SIG-M5 treated with dmso at 0.1 percent for 504 hours (cell line): ENCODE measurements at regions not wholly inside any gene's neighbourhood (a gene's known extent, or its start where the extent isn't known, plus 50 kb on each side); places are given as distances from the start of the nearest gene placed in this dataset.

Experiments used
- DNase-seq: peaks from one replicate; lab custom pipeline; 2025; ENCODE audit not compliant: unreplicated experiment; lab: John Stamatoyannopoulos, UW

- DNase-seq = no peak
Measured at GRCh38 chr6:139925894-139926641, 551.6 kb upstream of the CITED2 start.

- no peak for DNase-seq
Measured at GRCh38 chr6:139923964-139924475, 549.6 kb upstream of the CITED2 start.

- no peak for DNase-seq
Measured at GRCh38 chr6:139922236-139922635, 547.8 kb upstream of the CITED2 start.

GRCh38 chr6:139920776-139921100, 546.3 kb upstream of the CITED2 start:
- no peak for DNase-seq

GRCh38 chr6:139920027-139920775, 545.8 kb upstream of the CITED2 start:
- peak; percentile 87 for DNase-seq

GRCh38 chr6:139919107-139920026, 544.9 kb upstream of the CITED2 start:
- DNase-seq = peak; percentile 87

GRCh38 chr6:139917951-139918630, 543.6 kb upstream of the CITED2 start:
- DNase-seq = no peak

- no peak for DNase-seq
Measured at GRCh38 chr6:139914910-139915309, 540.5 kb upstream of the CITED2 start.

- DNase-seq = no peak
Measured at GRCh38 chr6:139912735-139913400, 538.4 kb upstream of the CITED2 start.

- no peak for DNase-seq
Measured at GRCh38 chr6:139909992-139910391, 535.5 kb upstream of the CITED2 start.

- DNase-seq = no peak
Measured at GRCh38 chr6:139905404-139906052, 531.1 kb upstream of the CITED2 start.

GRCh38 chr6:139904568-139904967, 530.1 kb upstream of the CITED2 start:
- no peak for DNase-seq

- peak; percentile 8 for DNase-seq
Measured at GRCh38 chr6:139904158-139904533, 529.7 kb upstream of the CITED2 start.

GRCh38 chr6:139903411-139904157, 529.1 kb upstream of the CITED2 start:
- peak; percentile 93 for DNase-seq

- DNase-seq = peak; percentile 13
Measured at GRCh38 chr6:139895205-139895793, 520.9 kb upstream of the CITED2 start.

GRCh38 chr6:139894271-139894670, 519.8 kb upstream of the CITED2 start:
- DNase-seq = no peak

- no peak for DNase-seq
Measured at GRCh38 chr6:139891471-139891870, 517.0 kb upstream of the CITED2 start.

- DNase-seq = no peak
Measured at GRCh38 chr6:139888681-139889122, 514.3 kb upstream of the CITED2 start.

GRCh38 chr6:139887275-139887674, 512.8 kb upstream of the CITED2 start:
- no peak for DNase-seq
